ENCODE measurements at regions not wholly inside any gene's neighbourhood (a gene's known extent, or its start where the extent isn't known, plus 50 kb on each side); places are given as distances from the start of the nearest gene placed in this dataset.
A peak's percentile ranks its signal among the peaks of the same experiment; 100 is the strongest.
"Not testable (repeated sequence)": the region's sequence is repeated elsewhere in the genome, so short reads cannot be mapped to it uniquely, and the experiment has no call there.

- not testable (repeated sequence) for H2AFZ ChIP-seq (ENCODE audit: low read depth, low read length); H3K9ac ChIP-seq (ENCODE audit: low read length); H3K9me3 ChIP-seq (ENCODE audit: low read length); H3K9me2 ChIP-seq (ENCODE audit: insufficient read depth, low read length); H3K36me3 ChIP-seq (ENCODE audit: insufficient read depth, low read length); H3K27me3 ChIP-seq (ENCODE audit: insufficient read depth, low read depth, low read length); H3K4me3 ChIP-seq (ENCODE audit: low read length); H3F3A ChIP-seq (ENCODE audit: insufficient read depth, low read length, poor library complexity, severe bottlenecking); H3K4me2 ChIP-seq (ENCODE audit: low read length); H3K79me2 ChIP-seq (replicated peaks; ENCODE audit: insufficient read depth, low read length); H4K20me1 ChIP-seq (ENCODE audit: insufficient read depth)
- peak overlapping the region; percentile 58 for H3K27ac ChIP-seq (ENCODE audit: low read length)
- TF ChIP-seq REST (IDR thresholded peaks at IDR 0.05; ENCODE audit: borderline replicate concordance) = peak; percentile 76
- TF ChIP-seq POLR2AphosphoS5 (IDR thresholded peaks at IDR 0.05) = peak; percentile 93
- peak; percentile 97 for TF ChIP-seq EP300 (conservative IDR thresholded peaks at IDR 0.05; ENCODE audit: poor library complexity, severe bottlenecking)
Observed at GRCh38 chr4:164262508-164262907, 491.4 kb upstream of the SMIM31 start.

- H3F3A ChIP-seq (ENCODE audit: insufficient read depth, low read length, poor library complexity, severe bottlenecking); H3K27me3 ChIP-seq (ENCODE audit: insufficient read depth, low read depth, low read length); H3K4me2 ChIP-seq (ENCODE audit: low read length); H4K20me1 ChIP-seq (ENCODE audit: insufficient read depth); H3K9ac ChIP-seq (ENCODE audit: low read length); H3K36me3 ChIP-seq (ENCODE audit: insufficient read depth, low read length); H2AFZ ChIP-seq (ENCODE audit: low read depth, low read length); H3K79me2 ChIP-seq (replicated peaks; ENCODE audit: insufficient read depth, low read length); H3K9me2 ChIP-seq (ENCODE audit: insufficient read depth, low read length); H3K27ac ChIP-seq (ENCODE audit: low read length); H3K9me3 ChIP-seq (ENCODE audit: low read length); H3K4me3 ChIP-seq (ENCODE audit: low read length): not testable (repeated sequence)
Observed at GRCh38 chr4:164277414-164277813, 476.5 kb upstream of the SMIM31 start.

- H3K27ac ChIP-seq (ENCODE audit: low read length) = peak overlapping the region; percentile 38
- no peak overlapping the region for H2AFZ ChIP-seq (ENCODE audit: low read depth, low read length)
- no peaks in the 10 kb centered on the region for H4K20me1 ChIP-seq (ENCODE audit: insufficient read depth)
- no peaks in the 10 kb centered on the region for H3K36me3 ChIP-seq (ENCODE audit: insufficient read depth, low read length)
- no peaks in the 10 kb centered on the region for H3K9me2 ChIP-seq (ENCODE audit: insufficient read depth, low read length)
- no peaks in the 10 kb centered on the region for H3K27me3 ChIP-seq (ENCODE audit: insufficient read depth, low read depth, low read length)
- peak overlapping the region; percentile 48 for H3K4me3 ChIP-seq (ENCODE audit: low read length)
- H3K9ac ChIP-seq (ENCODE audit: low read length) = no peak overlapping the region
- TF ChIP-seq EP300 (conservative IDR thresholded peaks at IDR 0.05; ENCODE audit: poor library complexity, severe bottlenecking) (peak; percentile 98), REST (IDR thresholded peaks at IDR 0.05; ENCODE audit: borderline replicate concordance) (peak; percentile 41), TAF1 (IDR thresholded peaks at IDR 0.05; ENCODE audit: low read depth) (no peak), EZH2 (IDR thresholded peaks at IDR 0.05; ENCODE audit: borderline replicate concordance, insufficient read depth, low read length, poor library complexity, severe bottlenecking) (no peak), POLR2AphosphoS5 (IDR thresholded peaks at IDR 0.05) (peak; percentile 92)
- no peaks in the 10 kb centered on the region for H3K9me3 ChIP-seq (ENCODE audit: low read length)
- peaks cover 5% of the 10 kb centered on the region for H3K79me2 ChIP-seq (replicated peaks; ENCODE audit: insufficient read depth, low read length)
- peak overlapping the region; percentile 57 for H3K4me2 ChIP-seq (ENCODE audit: low read length)
- no peaks in the 10 kb centered on the region for H3F3A ChIP-seq (ENCODE audit: insufficient read depth, low read length, poor library complexity, severe bottlenecking)
Observed at GRCh38 chr4:164287173-164287572, 466.8 kb upstream of the SMIM31 start.
